Neural cell (in vitro differentiated cells): ENCODE measurements at regions not wholly inside any gene's neighbourhood (a gene's known extent, or its start where the extent isn't known, plus 50 kb on each side); places are given as distances from the start of the nearest gene placed in this dataset.

Experiments
- H2AFZ ChIP-seq: fragments of 200-600, 300-800 bp; sonication (generic), shearing (Covaris generic); 2 replicates; pipeline ENCODE4 v1.6.0; 2014; ENCODE audit warnings: low read depth, mild to moderate bottlenecking, antibody characterized with exemption, low read length, moderate library complexity
- H3F3A ChIP-seq: fragments of 200-600 bp; shearing (Covaris generic); 2 replicates; pipeline ENCODE4 v1.6.1; 2016; ENCODE audit warnings: mild to moderate bottlenecking, moderate library complexity, mixed read lengths, antibody characterized with exemption, low read length; ENCODE audit not compliant: insufficient read depth, poor library complexity, severe bottlenecking
- H3K27ac ChIP-seq: fragments of 200-600, 300-800 bp; sonication (generic), shearing (Covaris generic); 2 replicates; pipeline ENCODE4 v1.5.1; 2014; ENCODE audit warnings: mild to moderate bottlenecking, low read length, moderate library complexity
- H3K27me3 ChIP-seq: fragments of 300-800, 200-600 bp; sonication (generic), shearing (Covaris generic); 2 replicates; pipeline ENCODE4 v1.6.0; 2014; ENCODE audit warnings: mild to moderate bottlenecking, low read depth, low read length, moderate library complexity; ENCODE audit not compliant: insufficient read depth
- H3K36me3 ChIP-seq: fragments of 300-800, 200-600 bp; sonication (generic), shearing (Covaris generic); 2 replicates; pipeline ENCODE4 v1.5.1; 2014; ENCODE audit warnings: mild to moderate bottlenecking, antibody characterized with exemption, low read length, moderate library complexity; ENCODE audit not compliant: insufficient read depth
- H3K4me2 ChIP-seq: fragments of 300-800, 200-600 bp; sonication (generic), shearing (Covaris generic); 2 replicates; pipeline ENCODE4 v1.6.0; 2014; ENCODE audit warnings: mild to moderate bottlenecking, low read length
- H3K4me3 ChIP-seq: fragments of 300-800, 200-600 bp; sonication (generic), shearing (Covaris generic); 2 replicates; pipeline ENCODE4 v1.5.1; 2014; ENCODE audit warnings: mild to moderate bottlenecking, low read length, moderate library complexity
- H3K79me2 ChIP-seq: fragments of 200-600 bp; shearing (Covaris generic); replicated peaks from 2 replicates; pipeline ENCODE4 v1.6.0; 2014; ENCODE audit warnings: mild to moderate bottlenecking, low read length, moderate library complexity; ENCODE audit not compliant: insufficient read depth
- H3K9ac ChIP-seq: fragments of 300-800, 200-600 bp; sonication (generic), shearing (Covaris generic); 2 replicates; pipeline ENCODE4 v1.6.1; 2016; ENCODE audit warnings: mild to moderate bottlenecking, low read length, mixed read lengths
- H3K9me2 ChIP-seq: fragments of 200-600 bp; shearing (Covaris generic); 2 replicates; pipeline ENCODE4 v1.6.1; 2016; ENCODE audit warnings: mild to moderate bottlenecking, low read length, mixed read lengths; ENCODE audit not compliant: insufficient read depth
- H3K9me3 ChIP-seq: fragments of 200-600, 300-800 bp; sonication (generic), shearing (Covaris generic); 2 replicates; pipeline ENCODE4 v1.6.1; 2016; ENCODE audit warnings: mild to moderate bottlenecking, mixed run types, low read length, moderate library complexity, mixed read lengths
- H4K20me1 ChIP-seq: fragments of 200-600 bp; shearing (Covaris generic); 2 replicates; pipeline ENCODE4 v1.6.1; 2016; ENCODE audit warnings: mild to moderate bottlenecking, mixed run types; ENCODE audit not compliant: insufficient read depth
- CTCF ChIP-seq: fragments of 450-650 bp; IDR thresholded peaks from 2 replicates; pipeline ENCODE4 v1.5.1; 2014; ENCODE audit warnings: antibody characterized with exemption, mild to moderate bottlenecking, moderate library complexity; ENCODE audit not compliant: poor library complexity, severe bottlenecking
- EP300 ChIP-seq: fragments of 450-650 bp; conservative IDR thresholded peaks from 2 replicates; pipeline ENCODE4 v1.6.1; 2014; ENCODE audit warnings: antibody characterized with exemption, mild to moderate bottlenecking, moderate library complexity; ENCODE audit not compliant: poor library complexity, severe bottlenecking
- EZH2 ChIP-seq: fragments of 200-600, 300-800 bp; shearing (Covaris generic), sonication (generic); IDR thresholded peaks from 2 replicates; pipeline ENCODE4 v1.6.1; 2014; ENCODE audit warnings: antibody characterized with exemption, low read length, borderline replicate concordance, mild to moderate bottlenecking; ENCODE audit not compliant: insufficient read depth, poor library complexity, severe bottlenecking
- MXI1 ChIP-seq: fragments of 450-650 bp; conservative IDR thresholded peaks from 2 replicates; pipeline ENCODE4 v1.6.1; 2014; ENCODE audit warnings: antibody characterized with exemption, mild to moderate bottlenecking; ENCODE audit not compliant: poor library complexity, severe bottlenecking
- POLR2AphosphoS5 ChIP-seq: IDR thresholded peaks from 2 replicates; pipeline ENCODE4 v1.6.1; 2012
- RAD21 ChIP-seq: fragments of 450-650 bp; conservative IDR thresholded peaks from 2 replicates; pipeline ENCODE4 v1.6.1; 2014; ENCODE audit warnings: antibody characterized with exemption, mild to moderate bottlenecking, moderate library complexity
- REST ChIP-seq: IDR thresholded peaks from 2 replicates; pipeline ENCODE4 v1.6.1; 2012; ENCODE audit warnings: borderline replicate concordance
- SMC3 ChIP-seq: fragments of 450-650 bp; conservative IDR thresholded peaks from 2 replicates; pipeline ENCODE4 v1.6.1; 2014; ENCODE audit warnings: antibody characterized with exemption, mild to moderate bottlenecking, moderate library complexity; ENCODE audit not compliant: poor library complexity
- TAF1 ChIP-seq: IDR thresholded peaks from 2 replicates; pipeline ENCODE4 v1.6.1; 2012; ENCODE audit warnings: low read depth

GRCh38 chr6:157763904-157764177 is 59.2 kb upstream of the SNX9 start:
- Histone ChIP-seq H3F3A (no peaks in the 10 kb centered on the region), H3K9ac (no peak overlapping the region), H3K9me2 (no peaks in the 10 kb centered on the region), H3K4me2 (no peak overlapping the region), H2AFZ (no peak overlapping the region), H3K27ac (no peak overlapping the region), H3K27me3 (no peaks in the 10 kb centered on the region), H3K9me3 (no peaks in the 10 kb centered on the region), H3K36me3 (no peaks in the 10 kb centered on the region), H3K79me2 (no peaks in the 10 kb centered on the region), H3K4me3 (no peak overlapping the region), H4K20me1 (no peaks in the 10 kb centered on the region)
- no peak for TF ChIP-seq SMC3
- no peak for TF ChIP-seq RAD21
- no peak for TF ChIP-seq TAF1
- no peak for TF ChIP-seq EZH2
- no peak for TF ChIP-seq CTCF
- no peak for TF ChIP-seq REST

GRCh38 chr6:157764178-157765068 is 58.6 kb upstream of the SNX9 start:
- H3K27me3 ChIP-seq, result no peaks in the 10 kb centered on the region
- TF ChIP-seq MXI1 (no peak), SMC3 (no peak), POLR2AphosphoS5 (no peak), EP300 (no peak), CTCF (no peak), RAD21 (no peak), REST (no peak), TAF1 (no peak)
- peak overlapping the region; percentile 3 for H3K27ac ChIP-seq
- no peaks in the 10 kb centered on the region for H3K79me2 ChIP-seq
- H3K9me2 ChIP-seq, result no peaks in the 10 kb centered on the region
- no peak overlapping the region for H3K4me2 ChIP-seq
- no peaks in the 10 kb centered on the region for H3K36me3 ChIP-seq
- H3K4me3 ChIP-seq, result no peak overlapping the region
- H3F3A ChIP-seq, result no peaks in the 10 kb centered on the region
- no peak overlapping the region for H3K9ac ChIP-seq
- no peaks in the 10 kb centered on the region for H3K9me3 ChIP-seq
- no peaks in the 10 kb centered on the region for H4K20me1 ChIP-seq
- no peak overlapping the region for H2AFZ ChIP-seq
